ENCODE measurements at regions not wholly inside any gene's neighbourhood (a gene's known extent, or its start where the extent isn't known, plus 50 kb on each side); places are given as distances from the start of the nearest gene placed in this dataset.

GRCh38 chr3:102183623-102184022, 251.2 kb upstream of the ZPLD1 start:
- Histone ChIP-seq H3K36me3 (no peaks in the 10 kb centered on the region), H3K4me3 (no peak overlapping the region), H3K27me3 (no peaks in the 10 kb centered on the region), H3K9me3 (no peaks in the 10 kb centered on the region)
- no peak for DNase-seq

- Histone ChIP-seq H3K4me3 (no peak overlapping the region), H3K36me3 (no peaks in the 10 kb centered on the region), H3K27me3 (no peaks in the 10 kb centered on the region), H3K9me3 (no peaks in the 10 kb centered on the region)
- DNase-seq: no peak
Measured at GRCh38 chr3:102189541-102189940, 245.3 kb upstream of the ZPLD1 start.

- no peaks in the 10 kb centered on the region for H3K36me3 ChIP-seq
- H3K27me3 ChIP-seq: no peaks in the 10 kb centered on the region
- H3K4me3 ChIP-seq: no peak overlapping the region
- H3K9me3 ChIP-seq: no peaks in the 10 kb centered on the region
- no peak for DNase-seq
Measured at GRCh38 chr3:102189956-102190723, 244.7 kb upstream of the ZPLD1 start.

GRCh38 chr3:102192575-102192974, 242.2 kb upstream of the ZPLD1 start:
- no peak overlapping the region for H3K4me3 ChIP-seq

GRCh38 chr3:102193255-102193654, 241.6 kb upstream of the ZPLD1 start:
- no peaks in the 10 kb centered on the region for H3K9me3 ChIP-seq
- no peaks in the 10 kb centered on the region for H3K27me3 ChIP-seq
- H3K36me3 ChIP-seq: no peaks in the 10 kb centered on the region
- H3K4me3 ChIP-seq: no peak overlapping the region
- no peak for DNase-seq

More at GRCh38 chr3:102192575-102192974, 242.2 kb upstream of the ZPLD1 start:
- no peaks in the 10 kb centered on the region for H3K27me3 ChIP-seq
- H3K36me3 ChIP-seq: no peaks in the 10 kb centered on the region
- no peaks in the 10 kb centered on the region for H3K9me3 ChIP-seq
- DNase-seq: no peak

GRCh38 chr3:102194001-102194400, 240.8 kb upstream of the ZPLD1 start:
- Histone ChIP-seq H3K4me3 (no peak overlapping the region), H3K9me3 (no peaks in the 10 kb centered on the region), H3K27me3 (no peaks in the 10 kb centered on the region), H3K36me3 (no peaks in the 10 kb centered on the region)
- no peak for DNase-seq

GRCh38 chr3:102194760-102195159, 240.1 kb upstream of the ZPLD1 start:
- H3K36me3 ChIP-seq: no peaks in the 10 kb centered on the region
- DNase-seq: no peak

GRCh38 chr3:102195198-102195948, 239.4 kb upstream of the ZPLD1 start:
- Histone ChIP-seq H3K9me3 (no peaks in the 10 kb centered on the region; the same call in 1 of the 2 replicates), H3K36me3 (no peaks in the 10 kb centered on the region), H3K4me3 (no peak overlapping the region), H3K27me3 (no peaks in the 10 kb centered on the region)
- no peak for DNase-seq

More at GRCh38 chr3:102194760-102195159, 240.1 kb upstream of the ZPLD1 start:
- no peak overlapping the region for H3K4me3 ChIP-seq
- no peaks in the 10 kb centered on the region for H3K27me3 ChIP-seq
- H3K9me3 ChIP-seq: no peaks in the 10 kb centered on the region; the same call in 1 of the 2 replicates

GRCh38 chr3:102200126-102200525, 234.7 kb upstream of the ZPLD1 start:
- Histone ChIP-seq H3K9me3 (no peaks in the 10 kb centered on the region; the same call in 1 of the 2 replicates), H3K4me3 (no peak overlapping the region), H3K36me3 (no peaks in the 10 kb centered on the region), H3K27me3 (no peaks in the 10 kb centered on the region)
- no peak for DNase-seq

- DNase-seq: no peak
- Histone ChIP-seq H3K9me3 (no peaks in the 10 kb centered on the region; the same call in 1 of the 2 replicates), H3K27me3 (no peaks in the 10 kb centered on the region), H3K36me3 (no peaks in the 10 kb centered on the region), H3K4me3 (no peak overlapping the region)
Measured at GRCh38 chr3:102200560-102200959, 234.3 kb upstream of the ZPLD1 start.

- Histone ChIP-seq H3K36me3 (no peaks in the 10 kb centered on the region), H3K4me3 (no peak overlapping the region), H3K9me3 (no peaks in the 10 kb centered on the region), H3K27me3 (no peaks in the 10 kb centered on the region)
- DNase-seq: no peak
Measured at GRCh38 chr3:102205647-102206046, 229.2 kb upstream of the ZPLD1 start.

GRCh38 chr3:102206511-102207031, 228.2 kb upstream of the ZPLD1 start:
- Histone ChIP-seq H3K9me3 (no peaks in the 10 kb centered on the region), H3K36me3 (no peaks in the 10 kb centered on the region), H3K4me3 (no peak overlapping the region), H3K27me3 (no peaks in the 10 kb centered on the region)
- DNase-seq: peak; percentile 77

GRCh38 chr3:102207151-102207571, 227.7 kb upstream of the ZPLD1 start:
- H3K27me3 ChIP-seq: no peaks in the 10 kb centered on the region
- H3K36me3 ChIP-seq: no peaks in the 10 kb centered on the region
- no peak overlapping the region for H3K4me3 ChIP-seq
- DNase-seq: no peak
- H3K9me3 ChIP-seq: no peaks in the 10 kb centered on the region

GRCh38 chr3:102215166-102215565, 219.6 kb upstream of the ZPLD1 start:
- DNase-seq: no peak
- H3K9me3 ChIP-seq: peaks cover 2% of the 10 kb centered on the region; the same call in 1 of the 2 replicates
- H3K27me3 ChIP-seq: no peaks in the 10 kb centered on the region
- no peak overlapping the region for H3K4me3 ChIP-seq
- H3K36me3 ChIP-seq: no peaks in the 10 kb centered on the region

GRCh38 chr3:102223132-102223531, 211.7 kb upstream of the ZPLD1 start:
- H3K9me3 ChIP-seq: no peaks in the 10 kb centered on the region; the same call in 1 of the 2 replicates
- H3K27me3 ChIP-seq: 0 out of 2 replicates have a peak, but pooled peaks cover 2% of the 10 kb centered on the region
- H3K36me3 ChIP-seq: no peaks in the 10 kb centered on the region
- no peak for DNase-seq
- H3K4me3 ChIP-seq: no peak overlapping the region

GRCh38 chr3:102224171-102224570, 210.6 kb upstream of the ZPLD1 start:
- peak; percentile 6 for DNase-seq
- H3K27me3 ChIP-seq: 0 out of 2 replicates have a peak, but pooled peaks cover 2% of the 10 kb centered on the region
- H3K4me3 ChIP-seq: no peak overlapping the region
- no peaks in the 10 kb centered on the region; the same call in 1 of the 2 replicates for H3K9me3 ChIP-seq
- H3K36me3 ChIP-seq: no peaks in the 10 kb centered on the region

- H3K36me3 ChIP-seq: no peaks in the 10 kb centered on the region
- H3K27me3 ChIP-seq: 0 out of 2 replicates have a peak, but pooled peaks cover 2% of the 10 kb centered on the region
- no peak overlapping the region for H3K4me3 ChIP-seq
- DNase-seq: no peak
- no peaks in the 10 kb centered on the region; the same call in 1 of the 2 replicates for H3K9me3 ChIP-seq
Measured at GRCh38 chr3:102225005-102225404, 209.8 kb upstream of the ZPLD1 start.

Data from MG63 (cell line).